Body of pancreas (tissue), 4 donors: ENCODE measurements at regions not wholly inside any gene's neighbourhood (a gene's known extent, or its start where the extent isn't known, plus 50 kb on each side); places are given as distances from the start of the nearest gene placed in this dataset.

Experiments used
- ATAC-seq: fragments of 150-250 bp; one replicate; pipeline ENCODE4 v1.9.1; 2016
- DNase-seq, 4 donors: peaks; one replicate each; pipeline ENCODE4 v3.0.0-alpha.2; 2019
- H3K27ac ChIP-seq, 4 donors: fragments of 200-600 bp; sonication (generic); 1 replicate in 3 of 4; 2 replicates in 1 of 4; pipeline versions ENCODE4 v1.5.1 to v1.6.1; 2016 to 2019; ENCODE audit warnings: mild to moderate bottlenecking in 1 of 4, mixed read lengths in 1 of 4, moderate library complexity in 1 of 4
- H3K27me3 ChIP-seq, 2 donors: fragments of 200-600 bp; sonication (generic); one replicate each; pipeline ENCODE4 v1.6.0; 2016; ENCODE audit warnings: mild to moderate bottlenecking in 1 of 2
- H3K36me3 ChIP-seq, 2 donors: fragments of 200-600 bp; sonication (generic); replicated peaks in 1 of 2; 2 replicates each; pipeline ENCODE4 v1.5.1; 2016; ENCODE audit warnings: low read depth in 2 of 2; ENCODE audit not compliant: insufficient read depth in 1 of 2
- H3K4me1 ChIP-seq: fragments of 200-600 bp; sonication (generic); one replicate; pipeline ENCODE4 v1.6.0; 2016
- H3K4me3 ChIP-seq, 2 donors: fragments of 200-600 bp; sonication (generic); 1 replicate in 1 of 2; 2 replicates in 1 of 2; pipeline ENCODE4 v1.5.1; 2016 to 2019
- H3K9me3 ChIP-seq, 3 donors: fragments of 200-600 bp; sonication (generic); 1 replicate in 2 of 3; 2 replicates in 1 of 3; pipeline ENCODE4 v1.5.1; 2016
- POLR2A ChIP-seq, 3 donors: fragments of 450-650 bp; IDR thresholded peaks; one replicate each; pipeline ENCODE4 v1.6.1; 2016; ENCODE audit warnings: antibody characterized with exemption in 3 of 3, mild to moderate bottlenecking in 2 of 3
- WGBS, 2 donors: methylation state at CpG; one replicate each; pipeline ENCODE4 v1.1.5; 2017; 5-methylcytosine and 5-hydroxymethylcytosine counted together
- intact Hi-C: fragments of 100-400 bp; cut with DNase I; formaldehyde crosslinking; loops from one replicate; pipeline ENCODE4 v1.15.1; 2023
- TF ChIP-seq, protein P1 (sequence below), 7 experiments: fragments of 450-650 bp in 4 of 7; fragments of 200-600 bp in 3 of 7; sonication (generic) in 3 of 7; IDR thresholded peaks; one replicate each; pipeline ENCODE4 v1.5.1; 2016 to 2019; ENCODE audit warnings: antibody characterized with exemption in 7 of 7

DNA sequence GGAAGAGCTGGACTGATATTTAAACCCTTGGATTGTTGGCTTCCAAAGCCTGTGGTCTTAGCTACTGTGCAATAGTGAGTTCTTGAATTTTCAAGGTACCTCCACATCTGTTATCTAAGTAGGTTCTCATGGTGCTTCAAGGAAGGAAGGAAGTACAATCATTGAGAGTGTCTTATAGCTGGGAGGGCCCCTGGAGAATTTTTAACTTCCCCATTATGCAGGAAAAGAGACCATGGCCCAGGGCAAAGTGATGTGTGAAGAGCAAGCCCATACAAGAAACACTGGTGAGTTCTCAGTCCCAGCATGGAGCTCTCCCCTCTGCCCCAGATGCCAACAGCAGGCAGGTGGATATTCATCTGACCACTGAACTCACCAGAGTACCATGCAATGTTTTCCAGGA is 169.0 kb upstream of the IRX6 start:
- intact Hi-C loops = no loop called here
- no peak for ATAC-seq
- TF ChIP-seq POLR2A (IDR thresholded peaks at IDR 0.05) = no peak
- TF ChIP-seq, protein P1, sequence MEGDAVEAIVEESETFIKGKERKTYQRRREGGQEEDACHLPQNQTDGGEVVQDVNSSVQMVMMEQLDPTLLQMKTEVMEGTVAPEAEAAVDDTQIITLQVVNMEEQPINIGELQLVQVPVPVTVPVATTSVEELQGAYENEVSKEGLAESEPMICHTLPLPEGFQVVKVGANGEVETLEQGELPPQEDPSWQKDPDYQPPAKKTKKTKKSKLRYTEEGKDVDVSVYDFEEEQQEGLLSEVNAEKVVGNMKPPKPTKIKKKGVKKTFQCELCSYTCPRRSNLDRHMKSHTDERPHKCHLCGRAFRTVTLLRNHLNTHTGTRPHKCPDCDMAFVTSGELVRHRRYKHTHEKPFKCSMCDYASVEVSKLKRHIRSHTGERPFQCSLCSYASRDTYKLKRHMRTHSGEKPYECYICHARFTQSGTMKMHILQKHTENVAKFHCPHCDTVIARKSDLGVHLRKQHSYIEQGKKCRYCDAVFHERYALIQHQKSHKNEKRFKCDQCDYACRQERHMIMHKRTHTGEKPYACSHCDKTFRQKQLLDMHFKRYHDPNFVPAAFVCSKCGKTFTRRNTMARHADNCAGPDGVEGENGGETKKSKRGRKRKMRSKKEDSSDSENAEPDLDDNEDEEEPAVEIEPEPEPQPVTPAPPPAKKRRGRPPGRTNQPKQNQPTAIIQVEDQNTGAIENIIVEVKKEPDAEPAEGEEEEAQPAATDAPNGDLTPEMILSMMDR (IDR thresholded peaks at IDR 0.05) = no peak

DNA sequence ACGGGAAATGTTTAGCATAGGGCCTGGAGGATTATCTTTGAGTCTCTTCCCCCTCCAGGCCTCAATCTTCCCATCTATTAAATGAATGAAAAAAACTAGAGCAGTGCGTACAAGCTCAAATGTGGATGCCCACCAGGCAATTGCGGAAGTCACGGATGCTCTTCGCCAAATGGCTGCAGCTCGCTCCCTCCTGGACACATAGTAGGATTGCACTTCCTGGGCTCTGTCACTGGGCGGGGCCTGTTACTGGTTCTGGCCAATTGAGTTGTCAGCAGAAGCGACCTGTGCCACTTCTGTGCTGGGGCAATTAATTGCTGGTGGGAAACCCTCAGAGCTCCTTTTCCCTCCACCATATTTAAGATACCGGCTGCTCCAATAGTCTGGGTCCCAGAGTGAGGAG is 168.2 kb upstream of the IRX6 start:
- no peak for ATAC-seq
- TF ChIP-seq, protein P1 (IDR thresholded peaks at IDR 0.05) = no peak
- no peak for TF ChIP-seq POLR2A (IDR thresholded peaks at IDR 0.05)
- H3K4me3 ChIP-seq = no peak overlapping the region
- H3K27ac ChIP-seq = no peak overlapping the region
- H3K4me1 ChIP-seq = no peaks in the 10 kb centered on the region
- H3K36me3 ChIP-seq = no peaks in the 10 kb centered on the region
- 85 to 89% methylated on average over 9 of the region's 9 CpGs for WGBS, 2 donors
- H3K9me3 ChIP-seq = no peaks in the 10 kb centered on the region
- intact Hi-C loops = no loop called here
- no peaks in the 10 kb centered on the region for H3K27me3 ChIP-seq
- DNase-seq = no peak

More for the DNA sequence above, 169.0 kb upstream of the IRX6 start:
- Histone ChIP-seq H3K4me3 (no peak overlapping the region), H3K9me3 (no peaks in the 10 kb centered on the region), H3K27ac (no peak overlapping the region), H3K27me3 (no peaks in the 10 kb centered on the region), H3K36me3 (no peaks in the 10 kb centered on the region), H3K4me1 (no peaks in the 10 kb centered on the region)
- DNase-seq = no peak

DNA sequence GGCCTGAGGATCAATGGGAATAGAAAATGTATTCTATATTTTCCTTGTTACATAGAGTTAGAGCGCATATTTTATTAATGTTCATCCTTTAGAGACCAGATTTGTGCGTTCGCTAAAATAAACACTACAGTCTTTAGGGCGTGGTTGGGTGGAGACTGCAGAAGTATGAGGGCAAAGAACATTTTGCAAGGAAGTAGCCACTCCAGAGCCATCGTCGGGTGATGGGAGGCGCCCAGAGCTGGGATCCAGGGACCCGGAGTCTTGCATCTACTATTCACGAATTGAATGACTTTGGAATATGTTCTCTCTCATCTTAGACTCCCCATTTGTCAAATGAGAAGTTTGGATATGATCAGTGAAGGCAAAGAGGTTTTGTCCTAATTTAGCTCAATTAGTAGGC is 154.2 kb upstream of the IRX6 start:
- no peak overlapping the region for H3K4me3 ChIP-seq
- no peaks in the 10 kb centered on the region for H3K27me3 ChIP-seq
- no peaks in the 10 kb centered on the region for H3K4me1 ChIP-seq
- no peaks in the 10 kb centered on the region for H3K9me3 ChIP-seq
- DNase-seq (no peak), ATAC-seq (no peak)
- no peaks in the 10 kb centered on the region for H3K36me3 ChIP-seq
- WGBS, 2 donors = 81 to 84% methylated on average over 9 of the region's 9 CpGs
- TF ChIP-seq, protein P1 (IDR thresholded peaks at IDR 0.05) = no peak
- TF ChIP-seq POLR2A (IDR thresholded peaks at IDR 0.05) = no peak
- H3K27ac ChIP-seq = no peak overlapping the region
- intact Hi-C loops = no loop called here

DNA sequence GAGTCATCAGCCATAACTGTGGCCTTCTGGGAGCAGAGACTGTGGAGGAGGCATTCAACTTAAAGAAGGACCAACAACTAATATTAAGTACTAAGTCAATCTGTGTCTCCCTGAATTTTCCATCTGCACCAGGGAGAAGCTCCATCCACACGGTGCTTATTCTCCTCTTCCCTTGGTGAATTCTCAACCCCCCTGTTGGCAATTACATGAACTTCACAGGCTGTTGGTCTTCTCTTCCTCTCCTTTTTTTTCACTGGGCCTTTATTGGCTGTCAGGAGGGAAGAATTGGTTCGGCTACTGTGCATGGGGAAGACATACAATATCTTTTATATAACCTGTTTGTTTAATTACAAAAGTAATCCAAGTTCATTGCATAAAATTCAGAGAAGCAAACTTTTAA is 152.8 kb upstream of the IRX6 start:
- H3K4me1 ChIP-seq = no peaks in the 10 kb centered on the region
- 75 to 79% methylated on average over 2 of the region's 2 CpGs for WGBS, 2 donors
- intact Hi-C loops = no loop called here

DNA sequence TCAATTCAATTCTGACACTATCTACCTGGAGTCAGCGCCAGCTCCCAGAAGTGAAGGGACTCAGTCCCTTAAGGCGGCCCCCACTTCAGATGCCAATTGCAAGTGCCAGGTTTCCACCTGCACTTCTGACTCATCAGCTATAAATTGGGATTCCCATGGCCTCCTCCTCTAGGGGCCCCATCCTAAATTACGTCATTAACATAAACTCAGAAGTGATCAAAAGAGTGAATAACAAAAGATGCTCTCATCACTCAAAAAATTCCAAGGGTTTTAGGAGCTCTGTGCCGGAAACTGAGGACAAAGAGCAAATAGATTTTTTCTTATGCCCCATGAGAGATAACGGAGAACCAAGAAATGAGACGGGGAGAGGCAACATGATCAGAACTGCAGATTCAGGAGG is 148.6 kb upstream of the IRX6 start:
- no peaks in the 10 kb centered on the region for H3K4me1 ChIP-seq
- ATAC-seq (no peak), DNase-seq (no peak)
- H3K27me3 ChIP-seq = no peaks in the 10 kb centered on the region
- H3K9me3 ChIP-seq = no peaks in the 10 kb centered on the region
- H3K36me3 ChIP-seq = no peaks in the 10 kb centered on the region
- 69 to 79% methylated on average over 6 of the region's 6 CpGs for WGBS, 2 donors
- intact Hi-C loops = no loop called here
- TF ChIP-seq, protein P1 (IDR thresholded peaks at IDR 0.05) = no peak
- no peak overlapping the region for H3K27ac ChIP-seq
- H3K4me3 ChIP-seq = no peak overlapping the region

More for the DNA sequence above, 152.8 kb upstream of the IRX6 start:
- H3K4me3 ChIP-seq = no peak overlapping the region
- H3K27me3 ChIP-seq = no peaks in the 10 kb centered on the region
- no peak for TF ChIP-seq POLR2A (IDR thresholded peaks at IDR 0.05)
- TF ChIP-seq, protein P1 (IDR thresholded peaks at IDR 0.05) = no peak
- no peak for ATAC-seq
- no peak for DNase-seq
- no peak overlapping the region for H3K27ac ChIP-seq
- no peaks in the 10 kb centered on the region for H3K9me3 ChIP-seq
- H3K36me3 ChIP-seq = no peaks in the 10 kb centered on the region
